OCI-LY7 (cell line): ENCODE measurements at regions not wholly inside any gene's neighbourhood (a gene's known extent, or its start where the extent isn't known, plus 50 kb on each side); places are given as distances from the start of the nearest gene placed in this dataset.

Experiments
- CTCF ChIP-seq: fragments of 200-600 bp; sonication (generic); conservative IDR thresholded peaks from 2 replicates; pipeline ENCODE4 v1.5.1; 2014; ENCODE audit warnings: mild to moderate bottlenecking, antibody characterized with exemption, low read length, moderate library complexity, mixed read lengths
- EZH2phosphoT487 ChIP-seq: fragments of 200-600 bp; sonication (generic); IDR thresholded peaks from 2 replicates; pipeline ENCODE4 v1.6.1; 2018; ENCODE audit warnings: low read depth, borderline replicate concordance, mild to moderate bottlenecking, mixed run types, antibody characterized with exemption, low read length, moderate library complexity, mixed read lengths

GRCh38 chr10:36333446-36333845 is 691.4 kb upstream of the FZD8 start:
- TF ChIP-seq EZH2phosphoT487 (no peak), CTCF (no peak)
